T-cell (primary cell): ENCODE measurements at regions not wholly inside any gene's neighbourhood (a gene's known extent, or its start where the extent isn't known, plus 50 kb on each side); places are given as distances from the start of the nearest gene placed in this dataset.

Experiments
- ATAC-seq, 4 experiments: fragments of 200-7000 bp in 3 of 4; fragments of 150-1000 bp in 1 of 4; cut with Tn5 transposase; replicated peaks in 1 of 4; 1 replicate in 3 of 4; 2 replicates in 1 of 4; pipeline ENCODE4 v1.10.0; 2021; ENCODE audit warnings: moderate library complexity in 3 of 4, mild to moderate bottlenecking in 2 of 4, moderate number of reproducible peaks in 1 of 4
- CTCF ChIA-PET, 2 donors: fragments of 300-600 bp; sonication (Branson Sonifier 250); formaldehyde crosslinking; loops; one replicate each; lab custom pipeline; 2022; ENCODE audit warnings: antibody characterized with exemption in 2 of 2; lab: Charles Lee
- POLR2A ChIA-PET, 2 donors: fragments of 300-600 bp; sonication (Branson Sonifier 250); formaldehyde crosslinking; loops; one replicate each; lab custom pipeline; 2022; ENCODE audit warnings: antibody characterized with exemption in 2 of 2; lab: Charles Lee
- DNase-seq, 35 experiments: peaks; one replicate each; pipeline versions ENCODE4 v3.0.0 to v3.0.0-alpha.2; 2013 to 2023
- H3K27ac ChIP-seq: one replicate; pipeline ENCODE4 v1.5.1; 2013; ENCODE audit warnings: low read length
- H3K27me3 ChIP-seq, 2 experiments: replicated peaks in 1 of 2; 1 replicate in 1 of 2; 2 replicates in 1 of 2; pipeline versions ENCODE4 v1.6.1 to v1.7.0; 2013; ENCODE audit warnings: low read length in 1 of 2, mixed read lengths in 1 of 2; ENCODE audit not compliant: control insufficient read depth in 2 of 2, insufficient read depth in 2 of 2; ENCODE audit errors: extremely low read depth in 1 of 2
- H3K36me3 ChIP-seq, 2 donors: 1 replicate in 1 of 2; 2 replicates in 1 of 2; pipeline versions ENCODE4 v1.6.1 to v1.7.0; 2013; ENCODE audit warnings: low read length in 1 of 2; ENCODE audit not compliant: control insufficient read depth in 2 of 2, insufficient read depth in 1 of 2; ENCODE audit errors: extremely low read depth in 1 of 2
- H3K4me1 ChIP-seq, 2 experiments: 1 replicate in 1 of 2; 2 replicates in 1 of 2; pipeline versions ENCODE4 v1.6.1 to v1.7.0; 2013; ENCODE audit warnings: low read length in 2 of 2, mixed read lengths in 1 of 2; ENCODE audit not compliant: insufficient read depth in 2 of 2, control insufficient read depth in 1 of 2; ENCODE audit errors: extremely low read depth in 1 of 2
- H3K4me3 ChIP-seq, 2 donors: 1 replicate in 1 of 2; 2 replicates in 1 of 2; pipeline versions ENCODE4 v1.5.1 to v1.7.0; 2013; ENCODE audit warnings: mild to moderate bottlenecking in 2 of 2, low read length in 1 of 2, moderate library complexity in 1 of 2; ENCODE audit not compliant: control insufficient read depth in 1 of 2; ENCODE audit errors: extremely low read depth in 1 of 2
- H3K9me3 ChIP-seq: 2 replicates; pipeline ENCODE4 v1.7.0; 2013
- H3K27ac Mint-ChIP-seq, 2 donors: one replicate each; pipeline ENCODE4 v1.8.0; 2020 to 2021; ENCODE audit warnings: mild to moderate bottlenecking in 2 of 2, mixed read lengths in 2 of 2
- H3K27me3 Mint-ChIP-seq, 2 donors: one replicate each; pipeline ENCODE4 v1.8.0; 2021 to 2022; ENCODE audit warnings: mixed read lengths in 2 of 2
- H3K36me3 Mint-ChIP-seq: one replicate; pipeline ENCODE4 v1.8.0; 2021; ENCODE audit warnings: mixed read lengths
- H3K4me1 Mint-ChIP-seq, 3 donors: one replicate each; pipeline ENCODE4 v1.8.0; 2020 to 2022; ENCODE audit warnings: mixed read lengths in 3 of 3, mild to moderate bottlenecking in 1 of 3
- H3K4me3 Mint-ChIP-seq, 3 donors: one replicate each; pipeline ENCODE4 v1.8.0; 2020 to 2022; ENCODE audit warnings: mild to moderate bottlenecking in 3 of 3, mixed read lengths in 3 of 3, moderate library complexity in 3 of 3
- H3K9me3 Mint-ChIP-seq, 3 donors: one replicate each; pipeline ENCODE4 v1.8.0; 2020 to 2022; ENCODE audit warnings: mixed read lengths in 3 of 3
- WGBS: methylation state at CpG from one replicate; pipeline ENCODE4 v1.1.5; 2013; ENCODE audit warnings: missing lambda C conversion rate; ENCODE audit not compliant: insufficient coverage; 5-methylcytosine and 5-hydroxymethylcytosine counted together

- Mint-ChIP-seq H3K36me3 (peaks cover 11% of the 10 kb centered on the region), H3K4me3 (no peak overlapping the region), H3K27me3 (no peaks in the 10 kb centered on the region), H3K9me3 (no peaks in the 10 kb centered on the region), H3K4me1 (no peaks in the 10 kb centered on the region), H3K27ac (no peak overlapping the region)
- ATAC-seq = no peak
- POLR2A ChIA-PET = no interaction called here
- CTCF ChIA-PET = interaction anchor here in 1 of 2 donors (0.6 kb wide), 1 partner anchor 129 kb away, joined by 3 read pairs; no protein-coding TSS in a partner anchor
- no peak for DNase-seq
- Histone ChIP-seq H3K4me1 (no peaks in the 10 kb centered on the region), H3K27ac (no peak overlapping the region), H3K4me3 (no peak overlapping the region), H3K27me3 (no peaks in the 10 kb centered on the region), H3K36me3 (no peaks in the 10 kb centered on the region), H3K9me3 (no peaks in the 10 kb centered on the region)
- WGBS = no CpG with 5 or more reads among the region's 2 CpGs
Measured at GRCh38 chr10:60439641-60440040, 50.0 kb upstream of the ANK3 start.
